Lung (tissue), 11 donors: ENCODE measurements at regions not wholly inside any gene's neighbourhood (a gene's known extent, or its start where the extent isn't known, plus 50 kb on each side); places are given as distances from the start of the nearest gene placed in this dataset.

ENCODE experiments used
- ATAC-seq: fragments of 200-7000 bp; cut with Tn5 transposase; one replicate; pipeline ENCODE4 v1.9.1; 2020; ENCODE audit warnings: moderate number of reproducible peaks; ENCODE audit not compliant: insufficient read depth, low FRiP score
- DNase-seq, 3 donors: peaks; one replicate each; pipeline ENCODE4 v3.0.0-alpha.2; 2013 to 2017
- H3K27ac ChIP-seq, 2 donors: one replicate each; pipeline ENCODE4 v1.5.1; 2013; ENCODE audit warnings: mild to moderate bottlenecking in 2 of 2, moderate library complexity in 2 of 2, control low read depth in 1 of 2, inconsistent platforms in 1 of 2, low read depth in 1 of 2, low read length in 1 of 2
- H3K27me3 ChIP-seq, 3 donors: one replicate each; pipeline ENCODE4 v1.5.1; 2013; ENCODE audit warnings: low read length in 2 of 3; ENCODE audit not compliant: control insufficient read depth in 3 of 3, insufficient read depth in 3 of 3
- H3K36me3 ChIP-seq, 4 donors: one replicate each; pipeline ENCODE4 v1.5.1; 2013; ENCODE audit warnings: low read length in 4 of 4, mild to moderate bottlenecking in 1 of 4, moderate library complexity in 1 of 4; ENCODE audit not compliant: control insufficient read depth in 4 of 4, insufficient read depth in 4 of 4
- H3K4me1 ChIP-seq, 5 donors: one replicate each; pipeline ENCODE4 v1.5.1; 2013; ENCODE audit warnings: low read length in 5 of 5, mild to moderate bottlenecking in 2 of 5, moderate library complexity in 1 of 5; ENCODE audit not compliant: control insufficient read depth in 5 of 5, insufficient read depth in 5 of 5
- H3K4me3 ChIP-seq: one replicate; pipeline ENCODE4 v1.5.1; 2013; ENCODE audit warnings: mild to moderate bottlenecking, control low read depth, moderate library complexity
- H3K9ac ChIP-seq, 2 donors: one replicate each; pipeline ENCODE4 v1.5.1; 2013; ENCODE audit warnings: low read length in 2 of 2, control low read depth in 1 of 2; ENCODE audit not compliant: insufficient read depth in 1 of 2
- H3K9me3 ChIP-seq, 4 donors: one replicate each; pipeline ENCODE4 v1.5.1; 2013; ENCODE audit warnings: low read length in 3 of 4, mild to moderate bottlenecking in 1 of 4, moderate library complexity in 1 of 4; ENCODE audit not compliant: control insufficient read depth in 4 of 4, insufficient read depth in 3 of 4
- WGBS, 2 donors: extraction: QIAGEN DNeasy Blood & Tissue Kit; methylation state at CpG; one replicate each; pipeline ENCODE4 v1.1.7; 2013; 5-methylcytosine and 5-hydroxymethylcytosine counted together
- TF ChIP-seq, protein P1 (sequence below): IDR thresholded peaks from 2 replicates; pipeline ENCODE4 v1.5.1; 2012; ENCODE audit warnings: mild to moderate bottlenecking; ENCODE audit errors: control extremely low read depth, extremely low read depth
- donor health status: control.
- donor health status: control.
- donor health status: Bipolar disorder and iron deficiency.
- donor health status: healthy.
- donor health status: DM: yes; HTN: yes; CAD: no.

DNA sequence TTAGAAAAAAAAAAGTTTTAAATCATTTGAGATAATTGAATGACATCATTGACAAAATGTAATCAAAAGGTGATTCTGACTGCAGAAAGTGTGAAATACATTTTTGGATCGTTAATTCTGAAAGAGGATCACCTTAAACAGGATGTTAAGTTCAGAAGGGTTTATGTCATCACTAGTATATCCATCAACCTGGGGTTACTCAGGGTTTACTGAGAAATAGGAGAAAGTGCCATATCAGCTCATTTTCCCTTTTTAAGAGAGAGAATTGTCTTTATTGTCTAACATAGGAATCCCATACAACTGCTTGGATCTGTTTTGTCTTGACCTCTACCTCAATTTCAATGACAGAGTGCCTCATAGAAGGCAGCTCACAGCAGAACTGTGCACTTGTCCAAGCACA is 466.1 kb upstream of the LINC00305 start:
- TF ChIP-seq, protein P1, sequence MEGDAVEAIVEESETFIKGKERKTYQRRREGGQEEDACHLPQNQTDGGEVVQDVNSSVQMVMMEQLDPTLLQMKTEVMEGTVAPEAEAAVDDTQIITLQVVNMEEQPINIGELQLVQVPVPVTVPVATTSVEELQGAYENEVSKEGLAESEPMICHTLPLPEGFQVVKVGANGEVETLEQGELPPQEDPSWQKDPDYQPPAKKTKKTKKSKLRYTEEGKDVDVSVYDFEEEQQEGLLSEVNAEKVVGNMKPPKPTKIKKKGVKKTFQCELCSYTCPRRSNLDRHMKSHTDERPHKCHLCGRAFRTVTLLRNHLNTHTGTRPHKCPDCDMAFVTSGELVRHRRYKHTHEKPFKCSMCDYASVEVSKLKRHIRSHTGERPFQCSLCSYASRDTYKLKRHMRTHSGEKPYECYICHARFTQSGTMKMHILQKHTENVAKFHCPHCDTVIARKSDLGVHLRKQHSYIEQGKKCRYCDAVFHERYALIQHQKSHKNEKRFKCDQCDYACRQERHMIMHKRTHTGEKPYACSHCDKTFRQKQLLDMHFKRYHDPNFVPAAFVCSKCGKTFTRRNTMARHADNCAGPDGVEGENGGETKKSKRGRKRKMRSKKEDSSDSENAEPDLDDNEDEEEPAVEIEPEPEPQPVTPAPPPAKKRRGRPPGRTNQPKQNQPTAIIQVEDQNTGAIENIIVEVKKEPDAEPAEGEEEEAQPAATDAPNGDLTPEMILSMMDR: no peak
- no peak for ATAC-seq
- 58 to 64% methylated on average over 1 of the region's 1 CpG for WGBS, 2 donors
- Histone ChIP-seq H3K36me3 (no peaks in the 10 kb centered on the region), H3K27ac (no peak overlapping the region), H3K4me3 (no peak overlapping the region), H3K9ac (no peak overlapping the region), H3K4me1 (no peaks in the 10 kb centered on the region), H3K9me3 (no peaks in the 10 kb centered on the region), H3K27me3 (no peaks in the 10 kb centered on the region)
- no peak for DNase-seq

DNA sequence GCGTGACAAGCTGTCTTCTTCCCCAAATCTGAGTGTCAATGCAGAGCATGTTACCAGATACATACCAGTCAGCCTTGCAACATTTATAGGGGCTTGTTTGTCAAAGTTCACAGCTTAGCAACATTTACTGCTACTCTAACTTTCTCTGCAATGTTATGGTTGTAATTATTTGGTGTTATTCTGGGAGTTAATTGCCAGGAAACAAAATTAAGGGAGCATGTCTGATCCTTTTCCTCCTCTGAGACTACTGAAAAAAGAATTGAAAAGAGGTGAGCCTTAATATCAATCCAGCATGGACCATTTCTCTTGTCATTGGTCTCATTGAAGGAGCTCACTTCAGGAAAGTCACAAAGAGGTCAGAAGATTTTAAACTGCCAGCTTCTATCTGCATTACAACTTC is 465.6 kb upstream of the LINC00305 start:
- ATAC-seq (no peak), DNase-seq (no peak)
- Histone ChIP-seq H3K4me1 (no peaks in the 10 kb centered on the region), H3K27ac (no peak overlapping the region), H3K36me3 (no peaks in the 10 kb centered on the region), H3K9ac (no peak overlapping the region), H3K9me3 (no peaks in the 10 kb centered on the region), H3K4me3 (no peak overlapping the region), H3K27me3 (no peaks in the 10 kb centered on the region)
- TF ChIP-seq, protein P1: no peak
- 86 to 97% methylated on average over 1 of the region's 1 CpG for WGBS, 2 donors

DNA sequence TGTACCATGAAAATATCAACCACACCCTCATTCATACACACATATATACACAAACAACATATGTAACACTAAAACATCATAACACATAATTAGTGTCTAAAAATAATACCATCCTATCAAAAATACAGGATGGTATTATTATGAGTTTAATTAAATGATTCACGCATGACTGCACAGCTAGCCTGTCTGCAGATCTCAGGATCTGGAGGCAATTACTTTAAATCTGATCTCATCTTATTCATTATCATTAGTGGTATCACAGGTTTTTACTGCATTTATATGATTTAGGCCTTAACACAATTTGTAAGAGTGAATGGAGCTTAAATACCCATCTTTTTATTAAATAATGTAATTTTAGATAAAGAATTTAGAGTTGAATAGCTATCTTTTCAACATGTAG is 443.4 kb upstream of the LINC00305 start:
- Histone ChIP-seq H3K36me3 (no peaks in the 10 kb centered on the region), H3K27ac (no peak overlapping the region), H3K9me3 (peaks cover 0 to 2% (median 0%) of the 10 kb centered on the region in 4 donors), H3K4me1 (no peaks in the 10 kb centered on the region), H3K9ac (no peak overlapping the region), H3K27me3 (no peaks in the 10 kb centered on the region), H3K4me3 (no peak overlapping the region)
- 98 to 100% methylated on average over 1 of the region's 1 CpG for WGBS, 2 donors
- TF ChIP-seq, protein P1: no peak
- no peak for ATAC-seq
- no peak for DNase-seq

DNA sequence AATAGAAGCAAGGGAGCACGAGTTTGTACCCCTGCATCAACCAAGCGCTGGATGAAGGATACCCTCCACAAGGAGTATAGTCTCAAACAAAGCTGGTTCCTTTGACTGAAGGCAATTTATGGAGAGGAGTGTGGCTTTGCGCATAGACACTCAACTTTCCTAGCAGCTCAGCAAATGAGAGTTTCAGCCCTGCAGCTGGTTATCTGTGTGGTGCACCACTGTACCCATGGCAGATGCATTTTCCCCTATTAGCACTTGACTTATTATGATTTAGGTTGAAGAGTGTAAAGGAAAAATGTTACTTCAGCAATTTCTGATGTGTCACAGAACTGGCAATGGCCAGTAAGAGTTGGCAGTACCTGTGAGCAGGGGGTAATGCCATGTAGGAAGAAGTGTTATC is 440.1 kb upstream of the LINC00305 start:
- no peaks in the 10 kb centered on the region for H3K4me1 ChIP-seq
- TF ChIP-seq, protein P1: no peak
- DNase-seq (no peak), ATAC-seq (no peak)
- H3K36me3 ChIP-seq: no peaks in the 10 kb centered on the region
- no peak overlapping the region for H3K4me3 ChIP-seq
- H3K27me3 ChIP-seq: no peaks in the 10 kb centered on the region
- H3K9ac ChIP-seq: no peak overlapping the region
- no peaks in the 10 kb centered on the region for H3K9me3 ChIP-seq
- WGBS, 2 donors: 63 to 80% methylated on average over 3 of the region's 3 CpGs
- H3K27ac ChIP-seq: no peak overlapping the region
